NCI-H1092 treated with DMSO at 0.1 percent for 48 hours (cell line): ENCODE measurements at regions not wholly inside any gene's neighbourhood (a gene's known extent, or its start where the extent isn't known, plus 50 kb on each side); places are given as distances from the start of the nearest gene placed in this dataset.

Experiments used
- DNase-seq: peaks from one replicate; lab custom pipeline; 2025; lab: John Stamatoyannopoulos, UW

DNA sequence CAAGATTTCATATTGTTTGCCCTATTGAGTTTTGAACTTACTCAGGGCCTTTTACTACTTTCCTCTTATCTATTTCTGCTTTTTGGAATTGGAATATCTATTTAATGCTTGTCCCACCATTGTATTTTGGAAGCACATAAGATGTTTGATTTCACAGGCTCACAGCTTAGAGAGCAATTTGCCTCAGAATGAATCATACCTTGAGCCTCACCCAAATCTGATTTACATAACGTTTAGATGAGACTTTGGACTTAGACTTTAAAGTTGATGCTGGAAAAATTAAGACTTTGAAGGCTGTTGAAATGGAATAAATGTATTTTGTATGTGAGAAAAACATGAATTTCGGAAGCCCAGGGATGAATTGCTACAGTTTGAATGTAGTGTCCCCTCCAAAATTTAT is 458.9 kb downstream of the CNTN6 start:
- no peak for DNase-seq

DNA sequence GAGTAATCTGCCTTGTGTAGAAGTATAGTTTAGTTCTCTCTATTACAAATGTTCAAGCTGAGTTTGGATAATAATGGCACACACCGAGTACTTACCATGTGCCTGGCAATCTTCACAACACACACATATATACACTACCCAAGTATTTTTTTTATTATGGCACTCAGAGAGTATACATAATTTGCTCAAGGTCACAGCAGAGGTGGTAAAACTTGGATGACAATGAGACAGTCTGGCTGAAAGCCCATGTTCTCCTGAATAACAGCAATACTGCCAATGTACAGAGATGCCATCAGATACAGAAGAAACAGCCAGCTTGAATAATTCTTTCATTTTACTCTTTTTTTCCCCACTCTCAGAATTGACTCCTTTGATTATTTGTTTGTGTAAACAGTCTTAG is 460.0 kb downstream of the CNTN6 start:
- no peak for DNase-seq

DNA sequence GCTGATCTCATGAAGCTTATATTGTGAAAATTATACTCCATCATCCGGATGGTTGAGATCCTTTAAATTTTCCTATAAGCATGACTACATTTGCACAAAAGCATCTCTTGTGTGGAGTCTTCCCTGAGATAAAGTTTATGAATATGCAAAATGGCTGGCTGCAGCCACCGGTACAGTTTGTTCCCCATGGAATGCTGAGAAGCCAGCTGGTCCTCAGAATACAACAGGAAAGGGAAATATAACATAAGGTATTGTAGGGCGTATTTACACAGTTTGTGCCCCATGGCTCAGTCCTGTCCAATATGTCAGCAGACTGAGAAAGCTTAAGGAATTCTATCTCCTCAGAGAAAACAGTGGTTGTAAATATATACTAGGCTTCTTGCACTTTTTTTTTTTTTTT is 468.6 kb downstream of the CNTN6 start:
- DNase-seq = no peak

DNA sequence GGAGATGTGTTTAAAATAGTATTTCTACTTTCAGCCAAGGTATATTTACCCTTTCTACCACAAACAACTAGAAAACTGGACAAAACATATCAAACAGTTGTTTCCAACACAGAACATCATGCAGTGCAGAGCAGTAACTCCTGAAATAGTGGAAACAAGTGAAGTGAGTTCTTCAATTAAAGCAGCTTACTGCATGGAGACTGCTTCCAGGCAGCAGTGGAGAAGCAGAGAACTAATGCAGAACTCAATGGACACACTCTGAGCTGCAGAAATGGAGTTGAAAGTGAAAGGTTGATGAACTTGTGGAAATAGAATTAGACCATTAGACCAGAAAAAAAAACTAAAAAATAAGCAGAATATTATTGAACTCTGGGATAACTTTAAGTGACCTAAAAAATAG is 478.9 kb downstream of the CNTN6 start:
- DNase-seq = no peak

DNA sequence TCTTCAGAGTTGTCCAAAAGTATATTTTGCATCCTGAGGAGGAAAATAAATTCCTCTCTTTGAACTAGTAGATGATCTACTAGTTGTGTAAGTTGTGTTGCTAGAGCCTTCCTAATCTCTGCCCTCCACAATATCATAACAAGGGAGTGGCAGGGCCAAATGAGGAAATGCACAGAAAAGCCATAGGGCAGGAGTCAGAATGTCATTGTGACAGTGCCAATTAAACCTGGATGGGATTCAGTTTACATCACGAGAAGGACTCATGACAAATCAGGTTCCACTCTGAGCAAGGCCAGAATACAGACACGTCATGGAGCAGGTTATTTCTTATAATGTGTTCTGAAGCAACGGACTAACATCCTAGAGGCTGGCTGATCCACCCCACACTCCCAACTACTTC is 483.2 kb downstream of the CNTN6 start:
- DNase-seq = no peak

DNA sequence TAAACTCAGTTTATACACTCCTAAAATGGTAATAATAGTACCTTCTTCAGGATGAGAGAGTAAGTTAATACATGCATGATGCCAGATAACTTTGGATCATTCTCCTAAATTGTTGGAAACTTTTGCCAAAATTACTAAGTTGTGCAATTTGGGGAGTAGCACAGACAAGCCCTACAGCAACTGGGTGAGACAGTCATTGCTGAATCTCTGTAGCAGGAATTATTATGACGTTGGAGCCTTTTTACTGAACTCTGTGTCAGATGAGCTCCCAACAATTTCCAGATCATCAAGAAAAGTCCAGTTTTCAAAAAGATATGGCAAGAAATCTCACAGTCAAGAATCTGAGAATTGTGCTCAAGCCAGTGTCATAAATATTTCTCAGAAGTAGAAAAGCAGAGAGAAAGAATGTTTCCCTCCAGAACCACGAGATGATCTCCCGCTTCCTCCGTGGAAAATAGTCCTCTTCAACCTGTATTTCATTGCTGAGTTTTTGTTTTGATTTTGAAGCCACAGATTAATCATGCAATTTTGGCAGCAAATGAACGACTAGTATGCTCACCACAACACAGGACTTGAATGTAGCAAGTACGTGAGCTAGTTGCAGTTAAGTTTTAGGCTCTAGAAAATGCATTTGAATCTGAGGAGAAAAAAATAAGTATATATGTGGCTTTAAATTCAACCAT is 485.4 kb downstream of the CNTN6 start:
- DNase-seq = no peak

DNA sequence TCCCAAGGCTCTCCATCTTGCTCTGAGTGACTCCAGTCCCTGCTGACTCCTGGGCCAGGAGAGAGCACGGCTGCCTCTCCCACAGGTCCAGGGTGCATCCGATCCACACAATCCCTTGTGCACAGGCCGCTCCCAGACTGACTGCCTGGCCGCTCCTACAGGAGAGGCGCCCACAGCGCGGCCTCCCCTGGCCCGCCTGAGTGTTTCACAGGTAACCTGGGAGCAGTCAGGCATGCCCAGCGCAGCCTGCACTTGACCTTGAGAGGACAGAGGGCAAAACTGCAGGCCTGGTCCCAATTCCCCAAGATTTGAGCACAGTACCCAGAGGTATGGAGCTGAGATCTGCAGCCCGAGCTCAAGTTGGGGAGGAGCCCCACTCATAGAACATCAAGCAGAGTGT is 490.2 kb downstream of the CNTN6 start:
- no peak for DNase-seq

DNA sequence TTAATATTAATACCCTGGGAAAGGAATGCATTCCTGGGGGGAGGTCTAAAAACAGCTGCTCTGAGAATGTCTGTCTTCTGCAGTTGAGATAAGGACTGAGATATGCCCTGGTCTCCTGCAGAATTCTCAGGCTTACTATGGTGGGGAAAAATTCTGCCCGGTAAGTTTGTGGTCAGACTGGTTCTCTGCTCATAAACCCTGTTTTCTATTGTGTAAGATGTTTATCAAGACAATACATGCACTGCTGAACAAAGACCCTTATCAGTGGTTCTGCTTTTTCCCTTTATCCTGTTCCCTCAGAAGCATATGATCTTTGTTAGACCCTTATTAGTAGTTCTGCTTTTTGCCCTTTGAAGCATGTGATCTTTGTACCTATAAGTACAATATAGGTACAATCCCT is 494.6 kb downstream of the CNTN6 start:
- no peak for DNase-seq

DNA sequence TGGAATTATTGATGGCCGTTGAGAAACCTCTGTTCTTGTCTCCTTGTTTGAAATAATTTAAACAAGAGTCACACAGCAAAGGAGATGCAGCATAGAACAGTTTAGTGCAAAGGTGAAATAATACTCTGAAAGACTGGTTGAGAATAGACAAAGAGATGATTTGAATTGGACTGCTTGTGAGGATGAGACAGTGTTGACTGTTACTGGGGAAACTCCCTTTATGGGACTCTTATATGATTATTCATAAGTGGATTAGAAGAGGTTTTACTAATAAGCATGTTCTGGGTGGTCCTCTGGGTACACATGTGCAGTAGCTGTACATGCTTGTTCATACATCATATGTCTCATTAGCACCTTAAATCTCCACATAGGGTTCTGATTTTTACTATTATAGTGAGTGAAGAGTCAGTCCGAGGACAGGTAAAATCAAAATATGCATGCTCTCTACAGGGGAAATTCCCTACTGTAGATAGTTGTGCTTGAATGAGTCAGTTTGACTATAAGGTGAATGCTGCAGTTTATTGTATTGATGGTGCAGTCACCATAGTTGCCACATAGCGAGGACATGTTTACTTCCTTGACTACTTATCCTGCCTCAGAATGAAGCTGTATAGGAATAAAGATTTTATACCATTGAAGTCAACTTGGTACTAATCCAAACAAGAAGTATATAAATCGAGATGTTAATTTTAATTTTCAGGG is 498.7 kb downstream of the CNTN6 start:
- no peak for DNase-seq

DNA sequence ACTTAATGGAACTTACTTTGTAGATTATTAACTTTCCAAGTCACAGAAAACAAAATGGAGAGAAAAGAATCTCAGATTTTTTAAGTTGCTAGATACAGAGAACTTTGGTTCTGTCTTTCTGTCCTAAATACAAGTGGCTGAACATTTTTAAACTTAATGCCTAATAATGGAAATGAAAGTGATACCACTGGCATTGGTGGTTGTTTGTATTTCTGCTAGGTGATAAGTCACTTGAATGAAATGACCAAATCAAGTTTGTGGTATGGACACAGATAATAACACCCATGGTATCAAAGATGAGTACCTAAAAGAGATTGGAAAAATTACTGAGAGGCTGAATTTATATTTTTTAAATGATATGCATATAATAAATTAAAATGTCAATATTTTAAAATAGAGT is 502.1 kb downstream of the CNTN6 start:
- DNase-seq = no peak

DNA sequence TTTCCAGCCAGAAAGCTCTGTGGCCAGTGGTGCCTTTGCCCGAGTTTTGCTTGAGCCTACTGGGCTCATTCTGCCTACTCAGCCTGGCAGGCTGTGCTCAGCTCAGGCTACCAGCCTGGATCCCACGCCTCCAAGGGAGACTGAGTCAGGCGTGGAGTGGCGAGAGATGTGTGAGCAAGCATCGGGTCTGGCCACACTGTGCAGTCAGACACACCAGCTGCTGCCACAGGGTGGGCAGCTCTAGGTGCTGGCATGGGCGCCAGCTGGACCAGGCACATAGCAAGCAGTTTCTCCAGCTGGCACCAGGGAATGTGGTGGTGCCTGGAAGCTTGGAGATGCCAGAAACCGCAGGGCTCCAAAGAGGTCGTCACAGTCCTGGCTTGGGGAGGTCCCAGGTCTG is 498.5 kb upstream of the CNTN4 start:
- DNase-seq = no peak

DNA sequence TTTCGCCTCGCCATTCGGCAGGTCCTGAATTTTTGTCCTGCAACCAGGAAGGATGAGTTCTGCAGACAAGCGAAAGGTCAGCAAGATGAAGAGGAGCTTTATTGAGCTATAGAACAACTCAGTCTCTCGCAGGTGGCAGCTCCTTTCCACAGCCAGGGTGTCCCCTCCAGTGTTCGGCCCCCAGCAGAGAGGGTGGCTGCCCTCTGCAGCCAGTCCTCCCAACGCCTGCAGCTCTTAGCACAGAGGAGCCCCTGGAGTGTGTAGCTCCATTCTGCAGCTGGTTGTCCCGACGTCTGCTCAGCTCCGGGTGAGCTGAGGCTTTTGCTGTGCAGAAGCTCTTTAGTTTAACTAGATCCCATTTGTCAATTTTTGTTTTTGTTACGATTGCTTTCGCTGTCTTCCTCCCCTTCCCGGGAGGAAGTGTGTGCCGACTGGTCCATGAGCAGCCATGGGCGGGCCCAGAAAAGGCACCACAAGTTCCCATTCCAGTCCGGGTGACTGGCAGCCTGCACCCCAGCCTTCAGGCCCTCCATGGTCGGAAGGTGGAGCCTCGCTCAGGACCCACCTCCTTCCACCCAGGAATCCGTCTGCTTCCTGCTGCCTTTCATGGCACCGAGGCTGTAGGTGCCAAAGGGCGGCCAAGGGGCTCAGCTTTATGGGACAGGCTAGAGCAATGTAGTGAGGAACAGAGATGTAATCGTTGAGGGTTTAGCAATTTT is 497.8 kb upstream of the CNTN4 start:
- no peak for DNase-seq

DNA sequence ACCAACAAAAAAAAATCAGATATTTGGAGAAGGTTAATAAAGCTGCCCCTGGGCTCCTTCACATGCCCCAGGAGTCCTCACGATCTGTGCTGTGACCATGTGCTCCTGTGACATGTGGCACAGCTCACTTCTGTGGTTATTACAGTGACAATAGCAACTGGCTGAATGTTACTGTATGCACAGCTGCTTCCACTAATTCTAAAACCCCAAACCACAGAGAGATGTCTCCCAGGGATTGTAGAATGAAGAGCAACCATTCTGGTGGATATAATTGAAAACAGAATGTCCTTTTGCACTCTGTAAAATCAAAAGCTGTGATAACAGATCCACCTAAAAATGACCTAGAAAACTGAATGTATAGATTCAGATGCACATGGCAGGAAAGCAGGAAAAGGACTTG is 489.2 kb upstream of the CNTN4 start:
- DNase-seq = peak; percentile 55

DNA sequence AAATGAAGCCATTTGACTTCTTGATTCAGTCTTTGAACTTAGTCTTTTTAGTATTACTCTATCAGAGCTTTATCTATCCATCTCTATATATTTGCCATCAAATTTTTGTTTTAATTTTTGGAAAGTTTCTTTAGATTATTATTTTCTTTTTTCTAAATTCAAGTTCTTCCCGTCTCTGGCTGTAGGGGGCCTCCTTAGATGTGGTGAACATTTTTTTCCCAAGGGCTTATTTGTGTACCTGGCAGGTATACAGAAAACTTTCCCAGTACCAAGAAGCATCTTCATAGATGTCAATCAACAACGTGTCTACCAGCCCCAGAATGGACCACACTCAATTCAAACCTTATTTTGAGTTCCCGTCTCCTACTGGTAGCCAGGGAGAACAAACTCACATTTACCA is 486.8 kb upstream of the CNTN4 start:
- no peak for DNase-seq

DNA sequence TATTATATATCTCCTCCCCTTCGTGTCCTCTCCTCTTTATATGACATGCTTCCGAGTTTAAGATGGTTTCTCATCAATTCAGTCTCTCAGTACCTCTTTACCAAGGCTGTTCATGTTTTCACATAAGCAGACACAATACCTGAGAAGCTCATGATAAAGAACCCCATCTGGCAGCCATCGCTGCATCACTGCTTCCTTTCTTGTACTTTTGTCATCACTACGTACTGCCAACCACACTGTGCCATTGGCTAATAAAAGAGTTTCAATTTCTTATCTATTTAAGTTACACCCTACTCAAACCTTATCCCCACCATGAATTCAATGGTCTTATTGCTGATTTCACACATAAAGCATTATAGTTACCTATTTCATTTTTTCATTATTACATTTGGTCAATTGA is 484.7 kb upstream of the CNTN4 start:
- no peak for DNase-seq

DNA sequence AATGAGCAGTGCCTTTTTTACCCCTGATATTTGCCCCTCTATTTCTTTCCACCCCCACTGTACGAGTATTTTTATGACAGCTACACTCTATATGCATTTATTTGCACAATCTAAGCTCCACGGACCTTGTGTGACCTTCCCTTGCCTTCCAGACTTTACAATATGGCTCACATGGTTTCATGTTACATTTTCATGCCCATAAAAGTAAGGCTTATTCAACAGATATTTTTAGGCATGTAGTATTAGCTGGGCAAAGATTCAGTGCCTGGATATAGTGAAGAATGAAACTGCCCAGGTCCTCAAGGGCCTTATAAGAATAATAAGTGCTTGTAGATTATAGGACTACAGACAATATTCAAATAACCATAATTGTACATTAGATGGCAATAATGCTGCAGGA is 481.9 kb upstream of the CNTN4 start:
- DNase-seq = no peak

DNA sequence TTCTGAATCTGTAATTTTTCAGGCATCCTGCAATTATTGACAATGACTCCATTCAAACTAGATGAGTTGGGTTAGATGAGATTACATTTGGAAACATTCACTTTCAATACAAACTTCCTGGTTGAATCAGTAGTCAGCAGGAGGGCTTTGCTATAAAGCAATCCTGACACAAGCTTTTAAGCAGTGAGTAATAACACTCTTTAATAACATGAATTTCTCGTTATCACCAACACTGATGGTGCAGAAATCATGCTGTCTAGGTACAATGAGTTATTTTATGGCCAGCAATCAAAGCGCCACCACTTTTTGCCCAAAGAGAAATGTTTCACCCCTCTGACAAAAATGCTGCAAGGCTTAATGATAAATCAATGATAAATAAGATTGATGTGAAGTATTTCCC is 474.8 kb upstream of the CNTN4 start:
- DNase-seq = no peak

DNA sequence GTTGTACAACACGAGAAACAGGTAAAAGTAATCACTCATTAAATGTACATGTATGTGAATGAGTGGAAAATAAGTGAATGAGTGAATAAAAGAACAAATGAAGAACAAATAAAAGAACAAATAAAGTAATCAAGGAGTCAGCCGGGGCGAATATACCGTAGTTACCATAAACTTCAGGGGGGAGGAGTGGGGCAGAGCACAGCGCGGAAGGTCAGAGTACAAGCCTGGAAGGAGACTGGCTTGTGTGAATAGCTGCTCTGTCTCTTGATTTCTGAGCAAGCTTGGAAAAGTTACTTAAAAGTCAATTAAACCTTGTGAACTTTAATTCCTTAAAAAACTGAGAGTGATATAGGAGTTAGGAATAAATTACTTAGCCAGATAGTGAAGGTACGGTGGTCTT is 466.5 kb upstream of the CNTN4 start:
- DNase-seq = no peak

DNA sequence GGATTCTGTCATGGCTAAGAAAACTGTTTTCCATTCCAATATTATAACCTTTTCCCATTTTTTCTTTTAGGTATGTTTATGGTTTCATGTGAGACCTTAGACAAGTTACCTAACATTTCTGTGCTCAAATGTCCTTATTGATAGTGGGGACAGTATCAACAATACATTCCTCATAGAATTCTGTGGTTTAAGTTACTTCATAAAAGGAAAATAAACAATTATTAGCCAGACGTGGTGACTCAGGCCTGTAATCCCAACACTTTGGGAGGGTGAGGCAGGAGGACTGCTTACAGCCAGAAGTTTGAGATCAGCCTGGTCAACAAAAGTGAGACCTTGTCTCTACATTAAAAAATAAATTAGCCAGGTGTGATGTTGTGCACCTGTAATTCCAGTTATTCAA is 436.8 kb upstream of the CNTN4 start:
- DNase-seq = no peak

DNA sequence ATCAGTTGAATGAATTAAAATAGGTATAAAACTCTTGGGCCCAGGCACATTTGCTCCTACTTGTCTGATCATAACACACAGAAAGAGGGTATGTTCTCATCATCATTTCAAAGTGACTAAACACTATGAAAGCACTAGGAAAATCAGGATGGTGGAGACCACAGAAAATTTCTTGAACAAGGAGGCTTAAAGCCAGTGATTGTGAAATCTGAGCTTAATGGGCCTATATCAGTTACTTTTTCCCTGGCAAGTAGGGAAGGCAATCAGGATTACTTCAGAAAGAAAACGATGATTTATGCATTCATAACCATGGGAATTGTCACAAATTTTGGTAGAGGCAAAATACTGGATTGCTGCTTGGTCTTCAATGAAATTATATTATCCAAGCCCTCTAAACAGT is 434.4 kb upstream of the CNTN4 start:
- no peak for DNase-seq

DNA sequence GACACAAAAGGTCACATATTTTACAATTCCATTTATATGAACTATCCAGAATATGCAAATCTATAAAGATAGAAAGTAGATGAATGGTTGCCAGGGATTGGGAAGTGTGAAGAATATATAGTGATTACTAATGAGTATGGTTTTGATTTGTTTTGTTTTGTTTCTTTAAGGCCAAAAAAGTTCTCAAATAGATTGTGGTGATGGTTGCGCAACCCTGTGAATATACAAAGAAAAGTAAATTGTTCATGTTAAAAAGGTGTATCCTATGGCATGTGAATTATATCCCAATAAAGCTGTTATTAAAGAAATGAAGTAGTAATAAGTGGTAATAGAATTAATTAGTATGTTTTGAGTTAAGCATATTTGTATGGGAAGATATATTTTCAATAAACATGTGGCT is 431.8 kb upstream of the CNTN4 start:
- DNase-seq = no peak

DNA sequence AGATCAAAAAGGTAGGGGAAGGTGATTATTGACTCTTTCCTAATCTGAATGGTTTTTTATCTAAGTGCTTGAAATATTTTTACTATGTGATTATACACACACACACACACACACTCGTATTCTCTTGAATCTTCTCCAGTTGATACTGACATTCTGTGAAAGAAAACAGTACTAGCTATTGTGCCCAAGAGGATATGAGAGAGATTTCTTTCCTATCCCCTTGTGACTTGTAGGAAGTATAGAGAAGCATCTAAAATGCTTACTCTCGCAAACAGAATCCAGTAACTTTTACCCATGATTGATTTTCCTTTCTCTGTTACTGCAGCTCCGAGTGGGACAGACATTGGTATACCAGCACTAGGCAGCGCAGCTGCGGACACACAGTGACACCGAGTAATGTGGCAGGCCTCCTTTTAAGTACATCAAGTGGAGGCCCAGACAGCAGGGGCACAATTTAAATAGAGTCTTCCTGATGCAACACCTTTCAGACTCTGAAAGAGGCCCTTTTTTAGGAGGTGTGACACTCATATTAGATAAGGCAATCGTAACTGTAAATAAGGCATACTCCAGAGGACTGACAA is 421.0 kb upstream of the CNTN4 start:
- peak; percentile 35 for DNase-seq

DNA sequence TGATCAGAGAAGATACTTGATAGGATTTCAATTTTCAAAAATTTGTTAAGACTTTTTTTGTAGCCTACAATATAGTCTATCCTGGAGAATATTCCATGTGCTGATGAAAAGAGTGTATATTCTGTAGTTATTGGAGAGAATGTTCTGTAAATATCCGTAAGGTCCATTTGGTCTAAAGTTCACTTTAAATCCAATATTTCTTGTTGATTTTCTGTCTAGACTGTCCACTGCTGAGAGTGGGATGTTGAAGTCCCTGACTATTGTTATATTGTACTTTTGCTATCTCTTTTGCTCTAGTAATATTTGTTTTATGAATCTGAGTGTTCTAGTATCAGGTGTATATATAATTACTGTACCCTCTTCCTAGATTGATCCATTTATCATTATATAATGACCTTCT is 406.2 kb upstream of the CNTN4 start:
- DNase-seq = no peak
